CD4-positive, CD25-positive, alpha-beta regulatory T cell (primary cell): ENCODE measurements at regions not wholly inside any gene's neighbourhood (a gene's known extent, or its start where the extent isn't known, plus 50 kb on each side); places are given as distances from the start of the nearest gene placed in this dataset.
"Not testable (repeated sequence)": the region's sequence is repeated elsewhere in the genome, so short reads cannot be mapped to it uniquely, and the experiment has no call there.

Experiments
- ATAC-seq, 2 donors: fragments of 150-1000 bp; cut with Tn5 transposase; one replicate each; pipeline ENCODE4 v1.10.0; 2021; ENCODE audit warnings: low read depth in 2 of 2, moderate number of reproducible peaks in 2 of 2, moderate library complexity in 1 of 2
- DNase-seq, 3 donors: peaks; one replicate each; pipeline versions ENCODE4 v3.0.0 to v3.0.0-alpha.2; 2012 to 2022; ENCODE audit warnings: mixed read lengths in 1 of 3
- H3K27ac ChIP-seq: one replicate; pipeline ENCODE4 v1.7.0; 2013; ENCODE audit warnings: mild to moderate bottlenecking, low read length; ENCODE audit not compliant: insufficient read depth, poor library complexity, severe bottlenecking
- H3K27me3 ChIP-seq: one replicate; pipeline ENCODE4 v1.7.0; 2013; ENCODE audit warnings: low read length; ENCODE audit not compliant: control insufficient read depth, insufficient read depth
- H3K36me3 ChIP-seq: one replicate; pipeline ENCODE4 v1.7.0; 2013; ENCODE audit warnings: mild to moderate bottlenecking, low read length, moderate library complexity; ENCODE audit not compliant: control insufficient read depth, insufficient read depth
- H3K4me1 ChIP-seq: 2 replicates; pipeline ENCODE4 v1.7.0; 2013; ENCODE audit warnings: mild to moderate bottlenecking, low read length; ENCODE audit not compliant: insufficient read depth, control insufficient read depth, poor library complexity, severe bottlenecking
- H3K4me3 ChIP-seq: one replicate; pipeline ENCODE4 v1.7.0; 2013; ENCODE audit warnings: low read depth, mild to moderate bottlenecking, low read length, moderate library complexity
- H3K9me3 ChIP-seq, 2 experiments: 1 replicate in 1 of 2; 2 replicates in 1 of 2; pipeline ENCODE4 v1.7.0; 2013; ENCODE audit warnings: low read length in 2 of 2, mild to moderate bottlenecking in 1 of 2, moderate library complexity in 1 of 2; ENCODE audit not compliant: control insufficient read depth in 2 of 2
- H3K27ac Mint-ChIP-seq, 3 donors: one replicate each; pipeline ENCODE4 v1.8.0; 2020 to 2022; ENCODE audit warnings: mild to moderate bottlenecking in 3 of 3, mixed read lengths in 3 of 3, moderate library complexity in 2 of 3
- H3K27me3 Mint-ChIP-seq: one replicate; pipeline ENCODE4 v1.8.0; 2022; ENCODE audit warnings: mild to moderate bottlenecking, mixed read lengths
- H3K36me3 Mint-ChIP-seq: one replicate; pipeline ENCODE4 v1.8.0; 2020; ENCODE audit warnings: mixed read lengths
- H3K4me1 Mint-ChIP-seq, 4 donors: one replicate each; pipeline ENCODE4 v1.8.0; 2020 to 2022; ENCODE audit warnings: mixed read lengths in 4 of 4, mild to moderate bottlenecking in 1 of 4
- H3K4me3 Mint-ChIP-seq, 4 donors: one replicate each; pipeline ENCODE4 v1.8.0; 2020 to 2022; ENCODE audit warnings: mild to moderate bottlenecking in 4 of 4, mixed read lengths in 4 of 4, moderate library complexity in 3 of 4
- H3K9me3 Mint-ChIP-seq, 7 donors: one replicate each; pipeline ENCODE4 v1.8.0; 2020 to 2022; ENCODE audit warnings: mixed read lengths in 7 of 7, mild to moderate bottlenecking in 3 of 7, moderate library complexity in 2 of 7

- Histone ChIP-seq H3K27ac (no peak overlapping the region), H3K4me1 (no peaks in the 10 kb centered on the region), H3K9me3 (no peaks in the 10 kb centered on the region), H3K36me3 (no peaks in the 10 kb centered on the region), H3K27me3 (no peaks in the 10 kb centered on the region), H3K4me3 (no peak overlapping the region)
- H3K27ac Mint-ChIP-seq: no peak overlapping the region
- H3K9me3 Mint-ChIP-seq: peaks cover 0 to 3% (median 0%) of the 10 kb centered on the region in 7 donors
- no peaks in the 10 kb centered on the region for H3K27me3 Mint-ChIP-seq
- no peak for DNase-seq
- no peak for ATAC-seq
- no peaks in the 10 kb centered on the region for H3K36me3 Mint-ChIP-seq
- no peak overlapping the region for H3K4me3 Mint-ChIP-seq
- no peaks in the 10 kb centered on the region for H3K4me1 Mint-ChIP-seq
Observed at GRCh38 chr2:219743548-219743947, 116.1 kb downstream of the SLC4A3 start.

GRCh38 chr2:219744066-219744465 is 116.6 kb downstream of the SLC4A3 start:
- no peak for DNase-seq

DNA sequence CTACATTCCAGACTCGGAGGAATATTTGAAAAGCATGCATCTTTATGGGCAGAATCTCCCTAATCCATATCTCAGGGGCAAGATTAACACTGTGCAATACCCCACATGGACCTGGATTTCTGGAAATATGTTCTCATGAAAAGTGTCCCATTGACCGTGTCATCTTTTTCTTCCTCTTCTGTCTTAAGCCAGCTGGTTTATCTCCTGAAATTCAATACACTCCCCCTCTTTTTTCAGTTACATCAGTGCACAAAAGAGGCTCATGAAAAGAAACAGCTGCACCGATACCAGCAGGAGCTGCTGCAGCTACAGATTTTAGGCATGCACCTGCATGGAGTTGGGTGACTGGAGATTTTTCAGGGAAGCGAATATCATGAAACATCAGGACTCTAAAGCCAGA is 117.2 kb downstream of the SLC4A3 start:
- Histone ChIP-seq H3K27ac (no peak overlapping the region), H3K4me3 (no peak overlapping the region), H3K4me1 (no peaks in the 10 kb centered on the region), H3K9me3 (no peaks in the 10 kb centered on the region), H3K36me3 (no peaks in the 10 kb centered on the region), H3K27me3 (no peaks in the 10 kb centered on the region)
- Mint-ChIP-seq H3K27me3 (no peaks in the 10 kb centered on the region), H3K4me3 (no peak overlapping the region), H3K4me1 (no peaks in the 10 kb centered on the region), H3K36me3 (no peaks in the 10 kb centered on the region), H3K9me3 (peaks cover 0 to 1% (median 0%) of the 10 kb centered on the region in 7 donors), H3K27ac (no peak overlapping the region)
- ATAC-seq: no peak
- DNase-seq: no peak

More at GRCh38 chr2:219744066-219744465, 116.6 kb downstream of the SLC4A3 start:
- no peaks in the 10 kb centered on the region for H3K4me1 Mint-ChIP-seq
- peaks cover 0 to 2% (median 0%) of the 10 kb centered on the region in 7 donors for H3K9me3 Mint-ChIP-seq
- Histone ChIP-seq H3K27me3 (no peaks in the 10 kb centered on the region), H3K36me3 (no peaks in the 10 kb centered on the region), H3K27ac (no peak overlapping the region), H3K4me1 (no peaks in the 10 kb centered on the region), H3K9me3 (no peaks in the 10 kb centered on the region), H3K4me3 (no peak overlapping the region)
- no peaks in the 10 kb centered on the region for H3K36me3 Mint-ChIP-seq
- ATAC-seq: no peak
- peak overlapping the region in 1 of 4 donors; percentile 43 for H3K4me3 Mint-ChIP-seq
- no peaks in the 10 kb centered on the region for H3K27me3 Mint-ChIP-seq
- H3K27ac Mint-ChIP-seq: no peak overlapping the region

DNA sequence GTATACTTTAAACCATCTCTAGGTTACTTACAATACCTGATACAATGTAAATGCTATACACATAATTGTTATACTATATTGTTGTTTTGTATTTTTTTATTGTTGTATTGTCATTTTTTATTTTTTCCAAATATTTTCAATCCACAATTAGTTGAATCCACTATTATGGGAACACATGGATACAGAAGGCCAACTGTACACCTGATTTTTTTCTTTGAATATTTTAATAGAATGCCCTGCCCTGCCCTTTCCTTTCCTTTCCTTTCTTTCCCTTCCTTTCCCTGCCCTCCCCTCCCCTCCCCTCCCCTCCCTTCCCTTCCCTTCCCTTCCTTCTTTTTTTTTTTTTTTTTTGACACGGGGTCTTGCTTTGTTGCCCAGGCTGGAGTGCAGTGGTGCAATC is 120.2 kb downstream of the SLC4A3 start:
- H3K36me3 Mint-ChIP-seq: no peaks in the 10 kb centered on the region
- H3K27ac Mint-ChIP-seq: no peak overlapping the region
- Histone ChIP-seq H3K27me3 (no peaks in the 10 kb centered on the region), H3K27ac (no peak overlapping the region), H3K36me3 (no peaks in the 10 kb centered on the region), H3K4me3 (no peak overlapping the region), H3K4me1 (no peaks in the 10 kb centered on the region), H3K9me3 (no peaks in the 10 kb centered on the region)
- H3K27me3 Mint-ChIP-seq: no peaks in the 10 kb centered on the region
- peaks cover 0 to 4% (median 0%) of the 10 kb centered on the region in 7 donors for H3K9me3 Mint-ChIP-seq
- H3K4me1 Mint-ChIP-seq: no peaks in the 10 kb centered on the region
- ATAC-seq (no peak), DNase-seq (no peak)
- no peak overlapping the region for H3K4me3 Mint-ChIP-seq

GRCh38 chr2:219748671-219749570 is 121.5 kb downstream of the SLC4A3 start:
- H3K27me3 ChIP-seq: no peaks in the 10 kb centered on the region
- H3K9me3 ChIP-seq: no peaks in the 10 kb centered on the region
- Mint-ChIP-seq H3K4me3 (no peak overlapping the region), H3K9me3 (peaks cover 0 to 6% (median 0%) of the 10 kb centered on the region in 7 donors), H3K27me3 (no peaks in the 10 kb centered on the region), H3K27ac (no peak overlapping the region), H3K36me3 (no peaks in the 10 kb centered on the region), H3K4me1 (no peaks in the 10 kb centered on the region)
- H3K4me3 ChIP-seq: no peak overlapping the region
- no peak overlapping the region for H3K27ac ChIP-seq
- H3K4me1 ChIP-seq: no peaks in the 10 kb centered on the region
- DNase-seq (no peak), ATAC-seq (no peak)
- no peaks in the 10 kb centered on the region for H3K36me3 ChIP-seq

DNA sequence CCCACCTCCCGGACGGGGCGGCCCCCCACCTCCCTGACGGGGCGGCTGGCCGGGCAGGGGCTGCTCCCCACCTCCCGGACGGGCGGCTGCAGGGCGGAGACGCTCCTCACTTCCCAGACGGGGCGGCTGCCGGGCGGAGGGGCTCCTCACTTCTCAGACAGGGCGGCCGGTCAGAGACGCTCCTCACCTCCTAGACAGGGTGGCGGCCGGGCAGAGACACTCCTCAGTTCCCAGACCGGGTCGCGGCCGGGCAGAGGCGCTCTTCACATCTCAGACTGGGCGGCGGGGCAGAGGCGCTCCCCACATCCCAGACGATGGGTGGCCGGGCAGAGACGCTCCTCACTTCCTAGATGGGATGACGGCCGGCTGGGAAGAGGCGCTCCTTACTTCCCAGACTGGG is 123.7 kb downstream of the SLC4A3 start:
- not testable (repeated sequence) for H3K4me1 ChIP-seq, H3K27ac Mint-ChIP-seq, DNase-seq, H3K9me3 ChIP-seq, H3K27ac ChIP-seq, ATAC-seq, H3K4me3 ChIP-seq, H3K36me3 Mint-ChIP-seq, H3K4me3 Mint-ChIP-seq, H3K4me1 Mint-ChIP-seq, H3K27me3 ChIP-seq, H3K27me3 Mint-ChIP-seq, H3K36me3 ChIP-seq
- peaks cover 0 to 11% (median 2%) of the 10 kb centered on the region in 7 donors for H3K9me3 Mint-ChIP-seq

DNA sequence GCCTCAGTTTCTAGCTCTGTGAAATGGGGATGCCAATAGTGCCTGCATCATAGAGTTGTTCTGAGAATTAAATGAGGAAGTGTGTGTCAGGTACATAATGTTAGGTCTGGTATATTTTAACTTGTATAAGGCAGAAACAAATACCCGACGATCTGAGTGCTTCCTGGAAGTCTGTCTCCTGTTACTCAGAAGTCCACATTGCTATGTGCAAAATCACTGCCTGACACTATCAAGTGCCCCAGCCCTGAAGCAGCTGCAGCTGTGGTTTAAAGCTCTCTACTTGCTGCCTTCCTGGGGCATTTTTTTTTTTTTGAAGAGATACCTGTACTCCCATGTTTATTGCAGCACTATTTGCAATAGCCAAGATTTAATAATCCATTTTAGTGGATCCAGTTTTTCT is 125.3 kb downstream of the SLC4A3 start:
- no peak for ATAC-seq
- Histone ChIP-seq H3K4me3 (no peak overlapping the region), H3K27me3 (no peaks in the 10 kb centered on the region), H3K27ac (no peak overlapping the region), H3K36me3 (no peaks in the 10 kb centered on the region), H3K9me3 (no peaks in the 10 kb centered on the region), H3K4me1 (no peaks in the 10 kb centered on the region)
- H3K36me3 Mint-ChIP-seq: no peaks in the 10 kb centered on the region
- H3K27me3 Mint-ChIP-seq: no peaks in the 10 kb centered on the region
- no peak overlapping the region for H3K27ac Mint-ChIP-seq
- no peaks in the 10 kb centered on the region for H3K4me1 Mint-ChIP-seq
- H3K9me3 Mint-ChIP-seq: peaks cover 0 to 11% (median 2%) of the 10 kb centered on the region in 7 donors
- H3K4me3 Mint-ChIP-seq: no peak overlapping the region
- peak in 1 of 3 donors; percentile 53 for DNase-seq
